Embryonic facial prominence (tissue), 1 donor: ENCODE measurements at regions not wholly inside any gene's neighbourhood (a gene's known extent, or its start where the extent isn't known, plus 50 kb on each side); places are given as distances from the start of the nearest gene placed in this dataset.
"Not testable (repeated sequence)": the region's sequence is repeated elsewhere in the genome, so short reads cannot be mapped to it uniquely, and the experiment has no call there.

Experiments
- DNase-seq: peaks from one replicate; pipeline ENCODE4 v3.0.0-alpha.2; 2016; ENCODE audit errors: extremely low spot score

- no peak for DNase-seq
Observed at GRCh38 chr17:14637260-14637659, 336.4 kb downstream of the HS3ST3B1 start.

DNA sequence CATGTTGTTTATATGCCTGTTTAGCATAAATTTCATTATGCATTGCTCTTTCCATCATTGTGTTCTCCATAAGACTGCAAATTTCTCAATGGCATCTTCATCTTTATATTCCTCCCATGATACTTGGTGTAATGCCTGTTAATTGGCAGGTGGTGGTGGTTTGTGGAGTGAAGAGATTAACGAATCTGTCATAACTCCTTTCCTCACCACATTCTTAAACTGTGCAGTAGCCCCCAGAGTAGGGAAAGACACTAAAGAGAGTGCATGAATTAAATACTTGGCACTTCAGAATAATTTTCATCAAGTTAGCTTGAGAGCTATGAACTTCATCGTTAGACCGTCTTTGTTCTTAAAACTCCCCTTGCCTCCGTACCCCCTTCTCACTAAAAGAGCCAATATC lies 329.7 kb downstream of the HS3ST3B1 start:
- DNase-seq, result no peak

- no peak for DNase-seq
Observed at GRCh38 chr17:14630046-14630445, 329.2 kb downstream of the HS3ST3B1 start.

DNA sequence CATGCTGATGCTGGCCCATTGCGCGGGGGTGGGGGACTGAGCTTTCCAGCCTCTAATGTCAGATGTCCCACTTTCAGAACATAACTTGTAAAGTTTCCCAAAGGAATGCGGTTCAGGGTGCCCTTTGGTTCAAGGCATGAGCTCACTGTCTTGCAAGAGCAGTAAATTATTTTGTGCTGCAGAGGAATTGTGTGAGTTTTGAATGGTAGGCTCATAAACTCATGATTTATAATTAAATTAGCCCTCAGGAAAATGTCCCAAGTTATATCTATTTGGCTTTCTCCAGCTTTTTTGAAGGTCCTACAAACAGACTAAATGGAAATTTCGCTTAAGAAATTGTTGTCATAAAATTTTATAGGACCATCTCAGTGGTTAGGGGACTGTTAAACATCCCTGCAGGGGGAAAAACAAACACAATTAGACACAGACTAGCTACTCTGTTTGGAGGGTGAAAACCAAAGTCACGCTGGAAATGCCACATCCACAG lies 321.8 kb downstream of the HS3ST3B1 start:
- no peak for DNase-seq

DNA sequence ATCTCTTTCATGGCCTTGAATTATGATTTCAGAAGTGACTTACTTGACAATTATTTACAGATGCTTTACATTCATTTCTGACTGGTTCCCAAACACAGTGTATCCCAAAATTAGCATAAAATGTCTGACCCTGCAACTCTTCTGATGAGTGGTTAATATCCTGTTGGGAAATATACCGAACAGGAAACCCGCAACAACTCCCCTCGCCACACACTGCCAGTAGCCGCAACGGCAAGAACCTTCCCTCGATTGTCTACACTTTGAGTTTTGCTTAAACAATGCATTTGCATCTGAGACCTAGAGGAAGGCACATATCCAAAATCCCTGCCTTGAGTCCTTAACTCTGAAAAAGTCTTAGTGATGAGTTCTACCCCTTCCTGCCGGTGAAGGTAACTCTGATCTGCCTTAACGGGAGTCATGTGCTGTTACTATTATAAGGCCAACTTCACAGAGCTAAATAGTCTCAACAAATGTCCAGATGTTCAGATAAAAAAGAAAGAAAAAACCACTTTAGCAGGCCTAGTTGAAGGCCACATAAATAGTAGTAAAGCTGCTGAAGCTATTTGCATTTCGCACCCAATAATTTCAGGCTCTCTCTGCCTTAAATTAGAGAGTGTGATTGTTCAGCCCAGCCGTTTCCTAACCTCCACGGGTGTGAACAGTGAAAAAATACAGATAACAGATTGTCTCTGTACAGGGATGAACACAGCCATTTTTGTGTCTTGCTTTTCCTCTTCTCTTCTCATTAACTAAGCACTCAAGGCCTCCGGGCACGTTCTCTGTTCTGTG lies 321.1 kb downstream of the HS3ST3B1 start:
- DNase-seq, result no peak

GRCh38 chr17:14619821-14620220 lies 318.9 kb downstream of the HS3ST3B1 start:
- DNase-seq, result no peak

DNA sequence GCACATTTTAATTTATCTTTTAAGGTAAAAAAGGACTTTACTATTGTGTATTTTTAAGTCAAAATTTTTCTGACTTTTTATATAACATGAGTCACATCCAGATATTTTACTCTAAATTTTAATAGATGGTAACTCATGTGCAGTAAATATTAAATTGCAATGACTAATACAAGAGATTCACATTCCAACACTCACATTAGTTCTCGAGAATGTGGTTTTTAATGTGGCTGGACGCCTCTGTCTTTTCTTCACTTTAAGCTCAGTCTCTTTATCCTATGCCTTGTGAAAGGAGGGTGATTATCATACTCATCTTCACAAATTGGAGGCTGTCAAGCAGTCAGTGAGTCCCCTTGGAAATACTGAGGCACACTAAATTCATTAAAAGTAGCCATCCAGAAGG lies 315.6 kb downstream of the HS3ST3B1 start:
- DNase-seq, result no peak

DNA sequence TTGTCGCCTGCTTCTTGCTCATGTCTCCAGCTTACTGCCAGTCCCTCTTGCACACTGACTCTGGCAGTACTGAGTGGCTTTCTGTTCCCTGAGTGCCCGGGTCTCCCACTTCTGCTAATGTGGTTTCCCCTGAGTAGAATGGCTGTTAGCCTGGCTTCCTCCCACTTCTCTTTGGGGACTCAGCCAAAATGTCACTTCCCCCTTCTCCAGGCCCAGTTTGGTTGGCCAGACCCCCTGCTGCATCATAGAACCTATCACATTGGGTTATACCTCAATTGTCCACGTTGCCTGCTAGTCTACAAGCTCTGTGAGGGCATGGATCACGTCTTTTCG lies 304.4 kb downstream of the HS3ST3B1 start:
- no peak for DNase-seq

GRCh38 chr17:14604591-14605266 lies 303.8 kb downstream of the HS3ST3B1 start:
- no peak for DNase-seq

GRCh38 chr17:14596224-14596623 lies 295.3 kb downstream of the HS3ST3B1 start:
- no peak for DNase-seq

DNA sequence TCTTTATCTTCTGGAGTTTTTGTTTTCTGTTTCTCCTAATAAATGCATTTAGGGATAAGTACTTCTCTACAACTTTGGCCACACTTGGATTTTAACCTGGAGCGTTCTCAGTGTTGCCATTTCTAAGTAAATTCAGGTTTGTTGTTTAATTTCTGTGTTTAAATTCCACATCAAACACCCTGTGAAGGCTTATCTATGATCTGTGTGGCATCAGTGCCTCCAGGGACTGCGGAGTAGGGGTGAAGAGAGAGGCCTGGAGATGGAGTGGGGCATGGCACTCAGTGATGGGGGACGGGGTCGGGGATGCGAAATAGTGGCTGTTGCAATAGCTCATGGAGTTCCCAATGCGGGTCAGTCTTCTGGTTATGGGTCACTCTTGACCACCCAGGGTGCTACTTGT lies 294.8 kb downstream of the HS3ST3B1 start:
- no peak for DNase-seq

DNA sequence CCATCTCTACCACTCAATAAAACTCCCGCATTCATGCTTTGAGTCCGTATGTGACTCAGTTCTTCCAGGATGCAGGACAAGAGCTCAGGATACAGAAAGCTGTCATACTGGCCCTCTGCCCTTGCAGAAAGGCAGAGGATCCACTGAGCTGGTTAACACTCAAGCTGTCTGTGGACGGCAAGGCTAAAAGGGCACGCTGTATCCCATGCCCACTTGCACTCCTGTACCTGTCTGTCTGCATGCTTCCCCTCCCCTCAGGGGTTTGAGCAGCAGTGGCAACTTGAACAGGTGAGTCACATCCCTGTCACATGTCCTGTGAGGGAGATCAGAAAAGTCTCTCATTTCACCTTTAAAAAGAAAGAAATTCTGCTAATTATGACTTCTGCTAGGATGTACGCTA lies 293.8 kb downstream of the HS3ST3B1 start:
- DNase-seq, result no peak

- no peak for DNase-seq
Observed at GRCh38 chr17:14593956-14594355, 293.1 kb downstream of the HS3ST3B1 start.

DNA sequence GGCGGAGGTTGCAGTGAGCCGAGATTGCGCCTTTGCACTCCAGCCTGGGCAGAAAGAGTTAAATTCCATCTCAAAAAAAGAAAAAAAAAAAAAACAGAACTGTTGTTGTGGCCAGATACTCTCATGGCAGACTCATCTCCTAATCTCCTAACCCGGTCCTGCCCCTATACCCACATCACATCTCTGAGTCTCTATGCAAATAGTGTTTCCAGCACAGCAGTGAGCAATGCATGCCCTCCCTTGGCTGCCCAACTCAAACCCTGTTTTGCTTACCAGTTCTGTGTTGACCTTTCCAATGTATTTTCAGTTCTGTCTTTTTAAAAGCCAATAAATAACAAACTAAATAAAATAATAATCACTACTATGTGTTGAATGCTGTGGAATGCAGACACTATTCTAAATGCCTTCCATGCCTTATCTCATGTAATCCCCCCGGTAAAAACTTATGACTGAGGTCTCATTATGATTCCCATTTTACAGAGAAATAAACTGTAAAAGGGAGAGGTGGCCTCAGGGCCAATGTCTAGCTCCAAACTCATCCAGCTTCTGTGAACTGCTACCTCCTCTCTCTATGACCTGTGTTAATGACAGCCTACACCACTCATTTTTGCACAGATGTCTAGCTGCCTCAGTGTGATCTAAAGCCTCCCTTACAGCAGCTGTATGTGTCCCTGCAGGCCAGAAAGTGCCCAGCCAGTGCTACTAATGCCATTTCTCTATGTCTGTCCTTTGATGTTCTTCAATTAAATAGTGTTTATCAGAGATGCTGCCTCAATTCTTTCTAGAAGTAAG lies 289.8 kb downstream of the HS3ST3B1 start:
- no peak for DNase-seq

GRCh38 chr17:14585099-14585498 lies 284.2 kb downstream of the HS3ST3B1 start:
- no peak for DNase-seq

DNA sequence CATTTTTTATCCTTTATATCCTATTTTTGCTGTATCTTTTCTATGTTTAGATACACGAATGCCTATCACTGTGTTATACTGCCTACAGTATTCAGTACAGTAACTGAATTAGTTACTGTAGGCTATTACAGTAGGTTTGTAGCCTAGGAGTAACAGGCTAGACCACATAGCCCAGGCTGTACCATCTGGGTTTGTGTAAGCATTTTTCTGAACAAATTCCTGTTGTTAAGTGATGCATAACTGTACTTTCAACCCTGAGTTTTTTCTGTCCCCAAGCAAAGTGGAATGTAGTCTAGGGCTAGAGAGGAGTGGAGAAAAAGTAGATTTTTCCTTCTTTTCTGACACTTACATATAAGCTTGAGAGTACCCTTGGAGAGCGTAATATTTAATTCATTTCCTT lies 282.1 kb downstream of the HS3ST3B1 start:
- DNase-seq, result no peak

- no peak for DNase-seq
Observed at GRCh38 chr17:14581186-14581830, 280.4 kb downstream of the HS3ST3B1 start.

- DNase-seq, result no peak
Observed at GRCh38 chr17:14580499-14580898, 279.6 kb downstream of the HS3ST3B1 start.

GRCh38 chr17:14579716-14580115 lies 278.8 kb downstream of the HS3ST3B1 start:
- DNase-seq, result no peak

DNA sequence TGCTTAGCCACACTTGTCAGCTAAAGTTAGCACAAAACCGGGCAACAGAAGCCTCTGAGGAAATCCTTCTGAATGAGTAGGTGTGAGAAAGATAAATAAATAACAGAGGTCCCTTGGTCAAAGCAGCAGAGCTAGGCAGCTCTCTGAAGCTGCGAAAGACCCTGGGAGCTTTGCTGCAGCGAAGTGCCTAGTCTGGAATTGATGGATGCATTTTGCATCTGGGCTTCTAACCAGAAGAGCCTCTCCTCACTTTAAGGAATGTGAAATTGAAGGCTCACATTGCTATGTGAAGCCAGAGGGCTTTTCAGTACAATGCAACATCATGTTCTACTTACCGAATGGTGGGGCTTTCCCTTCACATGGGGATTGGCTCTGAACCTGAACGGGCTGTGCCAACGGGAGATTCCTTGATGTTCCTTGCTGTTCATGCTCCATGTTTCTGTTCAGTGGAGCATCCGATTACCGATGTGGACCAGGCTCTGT lies 274.6 kb downstream of the HS3ST3B1 start:
- peak; percentile 70 for DNase-seq

DNA sequence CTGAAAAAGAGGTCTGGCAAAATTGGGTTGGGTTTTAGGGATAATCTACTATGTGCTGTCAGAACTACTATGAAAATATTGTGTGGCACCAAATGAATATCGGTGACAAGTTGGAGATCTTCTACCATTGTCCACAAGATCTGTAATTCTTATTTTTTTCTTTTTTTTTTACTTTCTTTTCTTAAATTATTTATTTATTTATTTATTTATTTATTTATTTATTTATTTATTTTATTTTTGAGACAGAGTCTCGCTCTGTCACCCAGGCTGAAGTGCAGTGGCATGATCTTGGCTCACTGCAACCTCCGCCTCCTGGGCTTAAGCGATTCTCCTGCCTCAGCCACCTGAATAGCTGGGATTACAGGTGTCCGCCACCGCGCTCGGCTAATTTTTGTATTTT lies 259.4 kb downstream of the HS3ST3B1 start:
- not testable (repeated sequence) for DNase-seq
